ENCODE measurements at regions not wholly inside any gene's neighbourhood (a gene's known extent, or its start where the extent isn't known, plus 50 kb on each side); places are given as distances from the start of the nearest gene placed in this dataset.
"Not testable (repeated sequence)": the region's sequence is repeated elsewhere in the genome, so short reads cannot be mapped to it uniquely, and the experiment has no call there.

DNA sequence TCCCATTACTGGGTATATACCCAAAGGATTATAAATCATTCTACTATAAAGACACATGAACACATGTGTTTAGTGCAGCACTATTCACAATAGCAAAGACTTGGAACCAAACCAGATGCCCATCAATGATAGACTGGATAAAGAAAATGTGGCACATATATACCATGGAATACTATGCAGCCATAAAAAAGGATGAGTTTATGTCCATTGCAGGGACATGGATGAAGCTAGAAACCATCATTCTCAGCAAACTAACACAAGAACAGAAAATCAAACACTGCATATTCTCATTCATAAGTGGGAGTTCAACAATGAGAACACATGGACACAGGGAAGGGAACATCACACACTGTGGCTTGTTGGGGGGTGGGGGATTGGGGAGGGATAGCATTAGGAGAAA is 225.2 kb upstream of the PRDM1 start:
- CTCF ChIA-PET; H3K36me3 ChIP-seq (ENCODE audit: control insufficient read depth in 2 of 2, insufficient read depth in 1 of 2, low read length in 2 of 2); H3K27ac ChIP-seq (ENCODE audit: extremely low read depth, low read depth, low read length); H3K4me1 ChIP-seq (ENCODE audit: control insufficient read depth, insufficient read depth, low read length); H3K9me3 ChIP-seq (ENCODE audit: control insufficient read depth, insufficient read depth, low read depth, low read length); POLR2A ChIA-PET; H3K4me3 ChIP-seq (ENCODE audit: low read depth, low read length): not testable (repeated sequence)
- TF ChIP-seq ZNF146 (tag by site-specific recombination; IDR thresholded peaks at IDR 0.05): peak; percentile 66; the same call in 1 of the 2 replicates

DNA sequence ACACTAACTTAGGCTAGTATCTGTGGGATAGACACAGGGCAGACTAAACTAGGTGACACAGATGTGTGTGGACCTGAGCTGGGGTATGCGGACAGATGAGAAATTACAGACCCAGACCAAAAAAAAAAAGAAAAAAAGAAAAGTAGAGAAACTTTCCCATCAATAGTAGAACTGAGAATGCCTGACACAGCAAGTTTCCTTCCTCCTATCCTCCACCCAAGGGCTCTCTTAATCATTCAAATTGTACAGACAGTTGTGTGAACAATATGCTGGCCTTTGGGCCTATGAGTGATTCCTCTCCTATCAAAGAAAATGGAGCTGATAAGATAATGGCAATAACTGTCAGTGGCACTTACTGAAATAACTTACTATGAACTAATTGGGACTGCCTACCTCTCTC is 226.7 kb upstream of the PRDM1 start:
- Histone ChIP-seq H3K9me3 (ENCODE audit: control insufficient read depth, insufficient read depth, low read depth, low read length) (no peaks in the 10 kb centered on the region), H3K4me3 (ENCODE audit: low read depth, low read length) (no peak overlapping the region)

DNA sequence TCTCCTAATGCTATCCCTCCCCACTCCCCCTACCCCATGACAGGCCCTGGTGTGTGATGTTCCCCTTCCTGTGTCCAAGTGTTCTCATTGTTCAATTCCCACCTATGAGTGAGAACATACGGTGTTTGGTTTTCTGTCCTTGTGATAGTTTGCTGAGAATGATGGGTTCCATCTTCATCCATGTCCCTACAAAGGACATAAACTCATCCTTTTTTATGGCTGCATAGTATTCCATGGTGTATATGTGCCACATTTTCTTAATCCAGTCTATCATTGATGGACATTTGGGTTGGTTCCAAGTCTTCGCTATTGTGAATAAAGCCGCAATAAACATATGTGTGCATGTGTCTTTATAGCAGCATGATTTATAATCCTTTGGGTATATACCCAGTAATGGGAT is 227.5 kb upstream of the PRDM1 start:
- H3K36me3 ChIP-seq (ENCODE audit: control insufficient read depth in 2 of 2, insufficient read depth in 1 of 2, low read length in 2 of 2); H3K4me1 ChIP-seq (ENCODE audit: control insufficient read depth, insufficient read depth, low read length); H3K27ac ChIP-seq (ENCODE audit: extremely low read depth, low read depth, low read length); POLR2A ChIA-PET; H3K9me3 ChIP-seq (ENCODE audit: control insufficient read depth, insufficient read depth, low read depth, low read length); H3K4me3 ChIP-seq (ENCODE audit: low read depth, low read length): not testable (repeated sequence)
- CTCF ChIA-PET: interaction anchor here (0.6 kb wide), 1 partner anchor 745 kb away, joined by 5 read pairs; no protein-coding TSS in a partner anchor
- TF ChIP-seq, protein P1, sequence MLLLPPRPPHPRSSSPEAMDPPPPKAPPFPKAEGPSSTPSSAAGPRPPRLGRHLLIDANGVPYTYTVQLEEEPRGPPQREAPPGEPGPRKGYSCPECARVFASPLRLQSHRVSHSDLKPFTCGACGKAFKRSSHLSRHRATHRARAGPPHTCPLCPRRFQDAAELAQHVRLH (tag by site-specific recombination; IDR thresholded peaks at IDR 0.05): peak; percentile 35; the same call in 1 of the 2 replicates
- TF ChIP-seq ZNF146 (tag by site-specific recombination; IDR thresholded peaks at IDR 0.05): peak; percentile 82

More for the DNA sequence above, 226.7 kb upstream of the PRDM1 start:
- TF ChIP-seq ZNF341 (tag by site-specific recombination; IDR thresholded peaks at IDR 0.05; ENCODE audit: low read depth): no peak
- TF ChIP-seq ZNF391 (tag by site-specific recombination; IDR thresholded peaks at IDR 0.05; ENCODE audit: borderline replicate concordance, low read depth): no peak
- TF ChIP-seq, protein P2, sequence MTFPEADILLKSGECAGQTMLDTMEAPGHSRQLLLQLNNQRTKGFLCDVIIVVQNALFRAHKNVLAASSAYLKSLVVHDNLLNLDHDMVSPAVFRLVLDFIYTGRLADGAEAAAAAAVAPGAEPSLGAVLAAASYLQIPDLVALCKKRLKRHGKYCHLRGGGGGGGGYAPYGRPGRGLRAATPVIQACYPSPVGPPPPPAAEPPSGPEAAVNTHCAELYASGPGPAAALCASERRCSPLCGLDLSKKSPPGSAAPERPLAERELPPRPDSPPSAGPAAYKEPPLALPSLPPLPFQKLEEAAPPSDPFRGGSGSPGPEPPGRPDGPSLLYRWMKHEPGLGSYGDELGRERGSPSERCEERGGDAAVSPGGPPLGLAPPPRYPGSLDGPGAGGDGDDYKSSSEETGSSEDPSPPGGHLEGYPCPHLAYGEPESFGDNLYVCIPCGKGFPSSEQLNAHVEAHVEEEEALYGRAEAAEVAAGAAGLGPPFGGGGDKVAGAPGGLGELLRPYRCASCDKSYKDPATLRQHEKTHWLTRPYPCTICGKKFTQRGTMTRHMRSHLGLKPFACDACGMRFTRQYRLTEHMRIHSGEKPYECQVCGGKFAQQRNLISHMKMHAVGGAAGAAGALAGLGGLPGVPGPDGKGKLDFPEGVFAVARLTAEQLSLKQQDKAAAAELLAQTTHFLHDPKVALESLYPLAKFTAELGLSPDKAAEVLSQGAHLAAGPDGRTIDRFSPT (tag by site-specific recombination; IDR thresholded peaks at IDR 0.05): no peak
- ChIA-PET POLR2A (no interaction called here), CTCF (interaction anchor here (0.7 kb wide), 1 partner anchor 8 kb away, joined by 3 read pairs; no protein-coding TSS in a partner anchor)
- no peak overlapping the region for H3K27ac ChIP-seq (ENCODE audit: extremely low read depth, low read depth, low read length)
- no peaks in the 10 kb centered on the region for H3K4me1 ChIP-seq (ENCODE audit: control insufficient read depth, insufficient read depth, low read length)
- no peaks in the 10 kb centered on the region for H3K36me3 ChIP-seq (ENCODE audit: control insufficient read depth in 2 of 2, insufficient read depth in 1 of 2, low read length in 2 of 2)

DNA sequence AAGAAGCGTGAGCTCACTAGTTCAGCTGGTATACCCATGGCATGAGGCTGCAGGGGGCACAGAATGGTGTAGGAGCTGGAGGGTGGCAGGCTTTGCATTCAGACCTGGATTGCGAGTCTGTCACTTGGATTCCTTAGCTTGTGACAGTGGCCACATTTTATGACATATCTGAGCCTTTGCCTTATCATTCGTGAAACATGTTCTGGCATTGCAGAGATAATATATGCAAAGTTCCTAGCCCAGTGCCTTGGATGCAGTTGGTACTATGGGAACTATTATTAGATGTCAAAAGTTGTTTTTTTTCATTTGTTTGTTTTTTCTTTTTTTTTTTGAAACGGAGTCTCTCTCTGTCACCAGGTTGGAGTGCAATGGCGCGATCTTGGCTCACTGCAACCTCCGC is 230.7 kb upstream of the PRDM1 start:
- no peak overlapping the region for H3K27ac ChIP-seq (ENCODE audit: extremely low read depth, low read depth, low read length)
- POLR2A ChIA-PET: no interaction called here
- no peak overlapping the region for H3K4me3 ChIP-seq (ENCODE audit: low read depth, low read length)
- no peaks in the 10 kb centered on the region for H3K36me3 ChIP-seq (ENCODE audit: control insufficient read depth in 2 of 2, insufficient read depth in 1 of 2, low read length in 2 of 2)
- no peaks in the 10 kb centered on the region for H3K9me3 ChIP-seq (ENCODE audit: control insufficient read depth, insufficient read depth, low read depth, low read length)
- no peak for TF ChIP-seq ZNF621 (tag by site-specific recombination; IDR thresholded peaks at IDR 0.05)
- no peak for TF ChIP-seq REPIN1 (tag by site-specific recombination; IDR thresholded peaks at IDR 0.05; ENCODE audit: low read depth)
- TF ChIP-seq ZSCAN23 (tag by site-specific recombination; IDR thresholded peaks at IDR 0.05): no peak
- TF ChIP-seq ZNF174 (tag by site-specific recombination; IDR thresholded peaks at IDR 0.05): no peak
- TF ChIP-seq, protein P3, sequence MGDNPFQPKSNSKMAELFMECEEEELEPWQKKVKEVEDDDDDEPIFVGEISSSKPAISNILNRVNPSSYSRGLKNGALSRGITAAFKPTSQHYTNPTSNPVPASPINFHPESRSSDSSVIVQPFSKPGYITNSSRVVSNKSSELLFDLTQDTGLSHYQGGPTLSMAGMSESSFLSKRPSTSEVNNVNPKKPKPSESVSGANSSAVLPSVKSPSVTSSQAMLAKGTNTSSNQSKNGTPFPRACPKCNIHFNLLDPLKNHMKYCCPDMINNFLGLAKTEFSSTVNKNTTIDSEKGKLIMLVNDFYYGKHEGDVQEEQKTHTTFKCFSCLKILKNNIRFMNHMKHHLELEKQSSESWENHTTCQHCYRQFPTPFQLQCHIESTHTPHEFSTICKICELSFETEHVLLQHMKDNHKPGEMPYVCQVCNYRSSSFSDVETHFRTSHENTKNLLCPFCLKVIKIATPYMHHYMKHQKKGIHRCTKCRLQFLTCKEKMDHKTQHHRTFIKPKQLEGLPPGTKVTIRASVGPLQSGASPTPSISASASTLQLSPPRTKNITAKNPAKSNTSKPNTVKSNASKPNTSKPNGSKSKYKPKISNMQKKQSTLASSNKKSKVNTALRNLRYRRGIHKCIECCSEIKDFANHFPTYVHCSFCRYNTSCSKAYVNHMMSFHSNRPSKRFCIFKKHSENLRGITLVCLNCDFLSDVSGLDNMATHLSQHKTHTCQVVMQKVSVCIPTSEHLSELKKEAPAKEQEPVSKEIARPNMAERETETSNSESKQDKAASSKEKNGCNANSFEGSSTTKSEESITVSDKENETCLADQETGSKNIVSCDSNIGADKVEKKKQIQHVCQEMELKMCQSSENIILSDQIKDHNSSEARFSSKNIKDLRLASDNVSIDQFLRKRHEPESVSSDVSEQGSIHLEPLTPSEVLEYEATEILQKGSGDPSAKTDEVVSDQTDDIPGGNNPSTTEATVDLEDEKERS (tag by site-specific recombination; IDR thresholded peaks at IDR 0.05): no peak
- no peak for TF ChIP-seq ZNF37A (tag by site-specific recombination; IDR thresholded peaks at IDR 0.05)
- TF ChIP-seq ZBTB17 (tag by site-specific recombination; IDR thresholded peaks at IDR 0.05): no peak
- TF ChIP-seq, protein P4, sequence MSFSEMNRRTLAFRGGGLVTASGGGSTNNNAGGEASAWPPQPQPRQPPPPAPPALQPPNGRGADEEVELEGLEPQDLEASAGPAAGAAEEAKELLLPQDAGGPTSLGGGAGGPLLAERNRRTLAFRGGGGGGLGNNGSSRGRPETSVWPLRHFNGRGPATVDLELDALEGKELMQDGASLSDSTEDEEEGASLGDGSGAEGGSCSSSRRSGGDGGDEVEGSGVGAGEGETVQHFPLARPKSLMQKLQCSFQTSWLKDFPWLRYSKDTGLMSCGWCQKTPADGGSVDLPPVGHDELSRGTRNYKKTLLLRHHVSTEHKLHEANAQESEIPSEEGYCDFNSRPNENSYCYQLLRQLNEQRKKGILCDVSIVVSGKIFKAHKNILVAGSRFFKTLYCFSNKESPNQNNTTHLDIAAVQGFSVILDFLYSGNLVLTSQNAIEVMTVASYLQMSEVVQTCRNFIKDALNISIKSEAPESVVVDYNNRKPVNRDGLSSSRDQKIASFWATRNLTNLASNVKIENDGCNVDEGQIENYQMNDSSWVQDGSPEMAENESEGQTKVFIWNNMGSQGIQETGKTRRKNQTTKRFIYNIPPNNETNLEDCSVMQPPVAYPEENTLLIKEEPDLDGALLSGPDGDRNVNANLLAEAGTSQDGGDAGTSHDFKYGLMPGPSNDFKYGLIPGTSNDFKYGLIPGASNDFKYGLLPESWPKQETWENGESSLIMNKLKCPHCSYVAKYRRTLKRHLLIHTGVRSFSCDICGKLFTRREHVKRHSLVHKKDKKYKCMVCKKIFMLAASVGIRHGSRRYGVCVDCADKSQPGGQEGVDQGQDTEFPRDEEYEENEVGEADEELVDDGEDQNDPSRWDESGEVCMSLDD (tag by site-specific recombination; IDR thresholded peaks at IDR 0.05): no peak
- TF ChIP-seq, protein P5, sequence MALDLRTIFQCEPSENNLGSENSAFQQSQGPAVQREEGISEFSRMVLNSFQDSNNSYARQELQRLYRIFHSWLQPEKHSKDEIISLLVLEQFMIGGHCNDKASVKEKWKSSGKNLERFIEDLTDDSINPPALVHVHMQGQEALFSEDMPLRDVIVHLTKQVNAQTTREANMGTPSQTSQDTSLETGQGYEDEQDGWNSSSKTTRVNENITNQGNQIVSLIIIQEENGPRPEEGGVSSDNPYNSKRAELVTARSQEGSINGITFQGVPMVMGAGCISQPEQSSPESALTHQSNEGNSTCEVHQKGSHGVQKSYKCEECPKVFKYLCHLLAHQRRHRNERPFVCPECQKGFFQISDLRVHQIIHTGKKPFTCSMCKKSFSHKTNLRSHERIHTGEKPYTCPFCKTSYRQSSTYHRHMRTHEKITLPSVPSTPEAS (tag by site-specific recombination; IDR thresholded peaks at IDR 0.05): no peak
- TF ChIP-seq ZBTB21 (tag by site-specific recombination; IDR thresholded peaks at IDR 0.05): no peak
- TF ChIP-seq ZNF366 (tag by site-specific recombination; conservative IDR thresholded peaks at IDR 0.05): no peak
- CTCF ChIA-PET: interaction anchor here (0.8 to 1.1 kb wide), 2 partner anchors 20 to 66 kb away, joined by 3 read pairs; no protein-coding TSS in a partner anchor
- H3K4me1 ChIP-seq (ENCODE audit: control insufficient read depth, insufficient read depth, low read length): no peaks in the 10 kb centered on the region

DNA sequence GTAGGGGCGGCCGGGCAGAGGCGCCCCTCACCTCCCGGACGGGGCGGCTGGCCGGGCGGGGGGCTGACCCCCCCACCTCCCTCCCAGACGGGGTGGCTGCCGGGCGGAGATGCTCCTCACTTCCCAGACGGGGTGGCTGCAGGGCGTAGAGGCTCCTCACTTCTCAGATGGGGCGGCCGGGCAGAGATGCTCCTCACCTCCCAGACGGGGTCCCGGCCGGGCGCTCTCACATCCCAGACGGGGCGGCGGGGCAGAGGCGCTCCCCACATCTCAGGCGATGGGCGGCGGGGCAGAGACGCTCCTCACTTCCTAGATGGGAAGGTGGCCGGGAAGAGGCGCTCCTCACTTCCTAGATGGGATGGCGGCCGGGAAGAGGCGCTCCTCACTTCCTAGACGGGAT is 232.2 kb upstream of the PRDM1 start:
- H3K9me3 ChIP-seq (ENCODE audit: control insufficient read depth, insufficient read depth, low read depth, low read length); CTCF ChIA-PET; H3K4me1 ChIP-seq (ENCODE audit: control insufficient read depth, insufficient read depth, low read length); H3K27ac ChIP-seq (ENCODE audit: extremely low read depth, low read depth, low read length); POLR2A ChIA-PET; H3K36me3 ChIP-seq (ENCODE audit: control insufficient read depth in 2 of 2, insufficient read depth in 1 of 2, low read length in 2 of 2); H3K4me3 ChIP-seq (ENCODE audit: low read depth, low read length): not testable (repeated sequence)
